HG03457 (cell line): ENCODE measurements at regions not wholly inside any gene's neighbourhood (a gene's known extent, or its start where the extent isn't known, plus 50 kb on each side); places are given as distances from the start of the nearest gene placed in this dataset.

Source experiments
- ATAC-seq: cut with Tn5 transposase; IDR thresholded peaks from one replicate; pipeline ENCODE4 v1.9.1; 2021; ENCODE audit warnings: moderate number of reproducible peaks; ENCODE audit not compliant: unreplicated experiment

GRCh38 chr4:138698641-138699040 lies 316.9 kb upstream of the NOCT start:
- no peak for ATAC-seq

GRCh38 chr4:138697851-138698250 lies 317.7 kb upstream of the NOCT start:
- ATAC-seq = no peak

- ATAC-seq = no peak
These were observed 318.8 kb upstream of the NOCT start for GRCh38 chr4:138696771-138697170.

- no peak for ATAC-seq
These were observed 319.5 kb upstream of the NOCT start for GRCh38 chr4:138696058-138696457.

- ATAC-seq = no peak
These were observed 322.1 kb upstream of the NOCT start for GRCh38 chr4:138693526-138693925.

GRCh38 chr4:138692411-138692810 lies 323.2 kb upstream of the NOCT start:
- no peak for ATAC-seq

GRCh38 chr4:138689593-138689992 lies 326.0 kb upstream of the NOCT start:
- ATAC-seq = no peak

- ATAC-seq = no peak
These were observed 326.4 kb upstream of the NOCT start for GRCh38 chr4:138689187-138689586.

GRCh38 chr4:138688408-138689085 lies 327.0 kb upstream of the NOCT start:
- no peak for ATAC-seq

- no peak for ATAC-seq
These were observed 329.3 kb upstream of the NOCT start for GRCh38 chr4:138686106-138686835.

- ATAC-seq = no peak
These were observed 330.3 kb upstream of the NOCT start for GRCh38 chr4:138685316-138685715.

- peak; percentile 71 for ATAC-seq
These were observed 334.5 kb upstream of the NOCT start for GRCh38 chr4:138680989-138681604.

- ATAC-seq = no peak
These were observed 335.3 kb upstream of the NOCT start for GRCh38 chr4:138680256-138680655.

GRCh38 chr4:138678985-138679746 lies 336.4 kb upstream of the NOCT start:
- ATAC-seq = no peak

GRCh38 chr4:138677748-138678147 lies 337.8 kb upstream of the NOCT start:
- no peak for ATAC-seq

- no peak for ATAC-seq
These were observed 338.4 kb upstream of the NOCT start for GRCh38 chr4:138677212-138677611.

GRCh38 chr4:138675685-138676084 lies 339.9 kb upstream of the NOCT start:
- no peak for ATAC-seq

GRCh38 chr4:138674209-138674608 lies 341.4 kb upstream of the NOCT start:
- no peak for ATAC-seq

- ATAC-seq = no peak
These were observed 342.5 kb upstream of the NOCT start for GRCh38 chr4:138673053-138673452.

- no peak for ATAC-seq
These were observed 343.1 kb upstream of the NOCT start for GRCh38 chr4:138672393-138672976.

GRCh38 chr4:138671606-138672084 lies 343.9 kb upstream of the NOCT start:
- ATAC-seq = no peak
